GM19043 (cell line): ENCODE measurements at regions not wholly inside any gene's neighbourhood (a gene's known extent, or its start where the extent isn't known, plus 50 kb on each side); places are given as distances from the start of the nearest gene placed in this dataset.

Source experiments
- ATAC-seq: cut with Tn5 transposase; IDR thresholded peaks from one replicate; pipeline ENCODE4 v1.9.1; 2021; ENCODE audit warnings: low read depth; ENCODE audit not compliant: unreplicated experiment

DNA sequence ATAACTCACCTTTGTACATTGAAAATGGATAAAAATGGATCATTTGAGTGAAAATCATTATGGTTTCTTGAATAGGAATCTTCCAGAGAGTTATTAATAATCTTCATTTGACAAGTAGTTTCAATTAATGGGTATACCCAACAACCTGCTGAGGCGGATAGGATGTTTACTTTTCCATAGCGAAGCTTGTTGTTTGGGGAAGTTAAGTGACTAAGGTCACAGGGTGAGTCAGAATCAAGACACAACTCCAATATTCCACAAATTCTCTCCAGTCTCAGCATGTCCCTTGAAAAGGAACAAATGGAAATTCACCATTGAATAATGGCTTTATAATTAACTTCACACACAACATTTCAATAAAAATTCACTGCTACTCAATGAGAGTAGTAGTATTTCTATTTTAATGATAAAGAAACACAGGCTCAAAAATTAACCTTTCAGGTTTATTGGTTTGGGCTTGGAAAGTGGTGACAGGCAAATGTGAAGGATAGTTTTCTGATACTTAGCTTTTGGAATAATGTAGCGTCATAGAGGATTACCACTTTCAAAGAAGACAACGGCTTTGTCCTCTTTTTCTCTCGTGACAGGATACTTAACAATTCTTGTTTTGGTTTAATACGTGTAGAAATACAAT is 211.3 kb downstream of the GPD2 start:
- no peak for ATAC-seq

DNA sequence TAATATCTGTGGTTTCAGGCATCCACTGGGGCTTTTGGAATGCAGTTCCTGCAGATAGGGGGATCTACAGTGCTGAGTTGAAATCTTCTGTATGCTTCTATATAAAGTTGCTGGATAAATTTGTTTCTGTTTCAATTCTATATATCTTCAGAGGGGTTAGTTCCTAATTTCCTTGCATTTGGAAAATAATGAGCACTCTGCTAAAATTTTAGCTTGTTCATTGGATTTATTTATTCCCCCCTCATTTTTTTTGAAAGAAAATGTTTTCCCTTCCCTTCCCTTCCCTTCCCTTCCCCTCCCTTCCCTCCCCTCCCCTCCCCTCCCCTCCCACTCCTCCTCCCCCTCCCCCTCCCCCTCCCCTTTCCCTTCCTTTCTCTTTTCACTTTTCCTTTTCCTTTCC is 212.3 kb downstream of the GPD2 start:
- ATAC-seq = no peak

DNA sequence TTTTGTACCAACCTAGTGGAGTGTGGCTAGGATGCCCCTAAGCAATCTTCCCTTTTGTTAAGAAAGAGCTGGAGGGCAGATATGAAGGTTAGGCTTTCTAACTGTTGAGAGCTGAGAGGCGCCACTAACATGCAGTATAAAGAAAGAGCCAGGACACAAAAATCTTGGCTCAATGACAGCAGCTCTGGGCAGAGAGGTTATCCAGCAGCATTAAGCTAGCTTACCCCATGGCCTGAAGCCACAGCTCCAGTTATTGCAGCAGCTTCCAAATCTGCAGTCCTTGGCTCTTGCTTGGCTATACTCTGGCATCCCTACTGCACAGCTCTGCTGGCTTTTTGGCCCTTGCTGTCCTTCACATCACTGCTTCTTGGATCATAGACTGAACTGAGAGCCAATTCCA is 213.4 kb downstream of the GPD2 start:
- no peak for ATAC-seq

DNA sequence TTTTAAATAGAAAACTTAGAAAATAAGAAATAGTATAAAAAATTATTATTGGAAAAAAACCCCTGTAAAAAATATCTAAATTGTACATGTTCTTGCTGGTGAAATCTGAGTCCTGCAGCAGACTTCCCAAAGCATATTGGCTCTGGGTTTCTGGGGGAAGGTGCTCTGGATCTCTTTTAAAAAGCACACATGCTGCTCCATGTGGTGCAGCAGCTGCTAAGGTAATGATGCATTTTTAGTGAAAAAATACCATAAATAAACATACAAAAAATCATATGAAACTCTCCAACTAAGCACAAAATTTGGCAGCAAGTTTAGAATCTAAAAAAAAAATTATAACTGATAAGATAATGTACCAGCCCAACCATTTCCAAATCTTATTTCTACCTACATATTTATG is 216.5 kb downstream of the GPD2 start:
- no peak for ATAC-seq

DNA sequence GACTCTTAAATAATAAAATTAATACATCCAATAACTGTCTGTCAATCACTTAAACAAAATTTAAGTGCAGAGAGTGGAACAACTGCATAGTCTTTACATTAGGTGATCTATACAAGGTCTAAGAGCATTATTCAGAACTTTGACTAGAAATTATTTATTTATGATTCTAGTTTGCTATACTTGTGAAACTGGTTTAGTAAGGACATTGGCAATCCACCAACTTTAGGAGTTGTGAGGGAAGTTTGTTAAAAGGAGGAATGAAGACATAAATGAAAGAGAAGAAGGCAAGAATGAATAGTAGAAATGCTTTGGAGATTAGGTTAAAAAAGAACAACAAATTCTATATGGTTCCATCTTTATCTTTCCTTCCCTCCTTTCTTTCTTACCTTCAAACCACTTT is 217.5 kb downstream of the GPD2 start:
- no peak for ATAC-seq

DNA sequence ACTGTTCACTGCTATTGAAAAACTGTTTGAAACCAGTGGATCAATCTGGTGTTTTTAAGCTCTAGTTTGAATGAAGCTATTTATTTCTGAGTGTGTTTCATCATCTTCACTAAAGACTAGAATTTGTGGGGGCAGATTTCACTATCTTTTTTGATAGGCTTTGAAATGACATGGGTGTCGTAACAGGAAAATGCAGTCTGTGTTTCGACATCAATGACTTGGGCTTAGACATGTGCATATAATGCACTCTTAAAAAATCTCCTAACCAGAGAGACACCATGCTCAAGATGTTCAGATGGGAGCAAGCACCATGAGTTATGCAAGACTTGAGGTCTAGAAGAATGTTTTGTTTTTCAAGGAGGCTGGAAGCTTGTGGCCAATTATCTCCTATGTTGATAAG is 221.6 kb downstream of the GPD2 start:
- no peak for ATAC-seq

DNA sequence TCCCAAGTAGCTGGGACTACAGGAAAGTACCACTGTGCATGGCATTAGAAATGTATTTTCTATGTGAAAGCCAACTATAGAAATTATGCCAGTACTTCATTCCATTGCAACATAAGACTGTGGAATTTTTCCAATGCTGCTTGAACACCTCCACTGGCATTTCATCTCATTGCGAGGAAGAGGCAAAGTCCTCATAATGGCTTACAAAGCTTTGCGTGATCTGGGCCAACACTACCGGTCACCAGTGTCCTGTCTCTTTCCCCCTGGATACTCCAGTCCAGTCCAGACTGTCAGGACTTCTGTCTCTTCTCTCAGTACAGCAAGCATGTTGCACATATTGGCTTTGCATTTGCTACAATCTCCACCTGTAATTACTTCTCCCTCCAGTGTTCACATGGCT is 223.5 kb downstream of the GPD2 start:
- ATAC-seq = no peak

DNA sequence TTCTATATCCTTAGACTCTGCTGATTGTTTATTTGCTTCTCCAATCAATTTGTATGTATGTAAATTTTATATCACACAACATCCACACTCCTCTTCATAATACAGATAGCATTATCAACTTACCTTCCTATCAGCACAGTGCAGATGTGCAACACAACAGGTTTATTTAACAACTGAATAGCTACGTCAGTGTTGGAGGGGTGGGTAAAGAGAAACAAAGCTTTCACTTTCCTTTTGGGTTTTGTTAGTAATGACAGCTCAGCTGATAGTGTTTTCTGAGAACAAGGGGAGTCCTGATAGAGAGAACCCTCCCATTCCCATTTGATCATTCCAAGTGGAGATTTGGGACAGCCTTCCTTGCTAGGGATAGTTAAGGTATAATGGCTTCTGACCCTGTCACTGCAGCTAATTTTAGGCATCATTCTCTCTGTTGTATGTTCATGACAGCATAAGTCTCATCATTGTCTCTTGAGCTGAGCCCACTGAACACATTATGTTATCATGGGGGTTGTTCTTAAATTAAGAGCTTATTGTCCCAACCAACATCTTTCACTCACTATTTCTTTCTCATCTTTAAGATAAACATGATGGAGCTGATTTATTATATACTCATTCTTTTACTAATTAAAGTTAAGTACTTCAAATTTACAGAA is 227.7 kb downstream of the GPD2 start:
- ATAC-seq = peak; percentile 82

DNA sequence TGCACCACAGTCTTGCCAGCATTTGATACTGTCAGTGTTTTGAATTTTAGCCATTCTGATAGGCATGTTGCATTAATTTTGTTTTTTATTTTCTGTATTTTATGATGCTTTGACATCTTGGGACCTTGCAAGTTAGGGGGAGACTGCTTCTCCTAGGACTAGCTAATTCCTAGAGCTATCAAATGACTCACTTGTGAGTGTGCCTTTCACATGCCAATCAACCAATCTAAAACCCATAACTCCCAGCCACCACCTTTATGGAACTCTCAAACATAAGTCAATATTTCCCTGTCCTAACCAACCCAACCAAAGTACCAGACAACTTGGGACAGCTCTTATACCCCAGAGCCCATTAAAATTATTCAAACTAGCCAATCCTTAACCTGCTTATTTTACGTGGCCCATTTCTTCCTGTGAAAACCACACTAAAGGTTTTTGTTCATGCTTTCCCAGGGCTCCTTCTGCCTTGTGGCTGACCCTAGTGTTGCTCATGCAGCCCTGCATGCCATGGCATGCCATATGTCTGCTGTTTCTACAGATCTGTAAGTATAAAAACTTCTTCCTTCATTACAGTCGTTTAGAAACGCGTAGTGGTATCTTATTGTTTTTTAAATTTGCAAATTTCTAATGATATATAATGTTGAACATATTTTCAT is 230.1 kb downstream of the GPD2 start:
- no peak for ATAC-seq

DNA sequence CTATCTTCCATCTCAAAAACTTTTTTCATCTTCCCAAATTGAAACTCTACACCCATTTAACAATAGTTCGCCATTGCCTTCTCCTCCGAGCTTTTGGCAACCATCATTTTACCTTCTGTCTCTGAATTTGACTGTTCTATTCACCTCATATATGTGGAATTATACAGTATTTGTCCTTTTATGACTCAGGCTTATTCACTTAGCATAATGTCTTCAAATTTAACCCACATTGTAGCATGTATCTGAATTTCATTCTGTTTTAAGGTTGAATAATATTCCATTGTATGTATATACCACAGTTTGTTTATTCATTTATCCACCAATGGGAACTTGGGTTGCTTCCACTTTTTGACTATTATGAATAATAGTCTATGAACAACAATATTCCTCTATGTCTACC is 233.9 kb downstream of the GPD2 start:
- ATAC-seq = no peak

DNA sequence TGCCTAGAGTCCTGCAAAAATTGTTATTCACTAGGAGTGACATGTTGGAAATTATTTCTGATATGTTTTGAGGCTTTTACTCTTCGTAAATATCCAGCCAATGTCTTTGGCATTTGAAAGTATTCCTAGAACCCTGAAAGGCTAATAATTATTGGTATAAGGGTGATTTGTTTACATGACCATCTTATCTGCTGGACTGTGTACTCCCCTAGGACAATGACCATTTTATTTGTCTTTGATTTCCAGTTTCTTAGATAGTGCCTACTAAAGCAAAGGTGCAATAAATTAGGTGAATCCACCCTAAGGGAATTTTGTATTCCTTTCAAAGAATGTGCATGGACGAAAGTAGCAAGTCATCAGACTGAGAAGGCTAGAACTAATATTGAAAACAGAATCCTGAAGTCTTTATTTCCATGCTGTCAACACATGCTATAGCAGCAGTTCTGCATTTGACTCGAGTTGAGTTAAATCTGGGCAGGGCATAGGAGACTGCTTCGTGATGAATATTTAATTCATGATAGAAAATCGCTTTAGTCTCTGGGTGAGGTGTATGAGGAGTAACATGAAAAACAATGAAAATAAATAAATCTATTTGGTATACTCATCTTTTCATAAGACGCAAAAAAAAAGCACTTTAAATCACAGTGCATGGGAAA is 235.7 kb downstream of the GPD2 start:
- ATAC-seq = no peak

DNA sequence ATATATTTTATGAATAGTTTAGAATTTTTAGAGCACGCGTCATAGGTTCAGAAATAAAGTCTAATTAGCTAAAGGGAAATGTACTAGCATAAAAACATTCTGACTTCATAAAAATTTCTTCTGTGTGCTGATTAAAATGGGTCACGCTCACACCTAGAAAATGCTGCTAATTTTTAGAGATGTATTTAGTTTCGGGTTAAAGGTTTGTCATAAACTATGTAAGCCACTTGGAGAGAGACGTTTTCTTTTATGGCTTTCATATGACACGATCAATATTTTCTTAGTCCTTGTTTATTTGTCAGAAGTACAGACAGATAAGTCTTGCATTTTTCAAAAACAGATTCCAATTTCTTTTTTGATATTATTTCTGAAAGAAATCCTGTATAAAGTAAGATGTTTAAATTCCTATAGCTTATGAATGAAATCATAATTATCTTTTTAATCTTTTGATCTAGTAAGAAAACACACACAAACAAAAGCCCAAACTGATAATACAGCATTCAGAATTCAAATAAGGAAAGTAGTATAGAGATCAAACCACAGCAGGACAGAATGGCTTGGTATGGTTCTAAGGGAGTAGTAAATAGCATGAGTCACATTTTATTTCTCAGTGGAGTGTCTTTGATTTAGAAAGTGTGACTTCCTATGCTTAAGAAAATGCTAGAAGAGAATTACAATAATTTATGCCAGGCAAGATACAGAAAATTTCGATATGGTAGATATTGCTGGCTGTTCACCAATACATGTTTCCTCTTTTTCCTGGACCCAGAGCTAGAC is 236.6 kb downstream of the GPD2 start:
- no peak for ATAC-seq

DNA sequence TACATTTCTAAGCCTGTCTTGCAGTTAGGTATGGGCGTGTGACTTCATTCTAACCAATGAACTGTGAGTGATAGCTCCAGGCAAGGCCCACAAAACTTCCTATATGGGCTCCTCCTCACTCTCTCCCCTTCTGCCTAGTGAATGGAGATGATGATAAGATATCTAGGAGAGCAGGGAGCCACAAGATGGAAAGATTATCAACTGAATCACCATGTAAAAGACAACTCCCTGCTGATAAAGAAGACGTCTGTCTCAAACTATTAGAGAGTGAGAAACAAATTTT is 237.1 kb downstream of the GPD2 start:
- no peak for ATAC-seq

DNA sequence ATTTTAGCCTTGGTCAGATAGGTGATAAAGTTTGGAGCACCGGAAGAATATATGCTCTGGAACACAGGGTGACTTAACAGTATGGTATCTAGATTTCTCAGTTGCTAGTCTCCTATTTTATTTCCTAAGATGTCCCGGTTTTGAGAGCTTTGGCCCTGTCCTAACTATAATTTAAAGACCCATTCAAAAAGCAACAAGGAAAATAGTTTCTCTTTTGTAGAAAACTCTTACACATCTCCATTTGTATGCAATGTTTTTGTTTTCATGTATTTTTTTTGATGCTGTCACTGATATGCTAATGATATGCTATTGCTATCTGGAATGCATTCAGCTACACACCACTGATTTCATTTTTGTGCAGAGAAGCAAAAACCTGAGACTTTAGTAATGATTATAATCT is 237.8 kb downstream of the GPD2 start:
- ATAC-seq = no peak

DNA sequence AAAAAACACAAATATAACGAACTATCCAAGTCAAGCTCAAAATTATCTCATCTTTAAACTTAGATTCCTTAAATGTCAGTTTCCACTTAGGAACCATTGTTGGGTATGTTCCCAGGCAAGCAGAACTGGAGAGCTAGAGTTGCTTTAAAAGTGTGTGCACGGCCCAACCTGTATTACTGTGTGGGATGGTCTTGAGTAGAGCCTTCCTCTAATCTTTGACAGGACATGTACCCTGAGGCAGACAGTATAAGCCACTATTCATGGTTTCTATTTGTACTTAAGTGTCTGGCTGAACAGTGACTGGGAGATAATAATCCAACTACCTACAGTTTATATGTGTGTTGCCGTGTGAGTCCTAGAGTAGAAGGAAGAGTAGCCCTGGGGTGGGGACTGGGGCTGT is 239.7 kb downstream of the GPD2 start:
- no peak for ATAC-seq

DNA sequence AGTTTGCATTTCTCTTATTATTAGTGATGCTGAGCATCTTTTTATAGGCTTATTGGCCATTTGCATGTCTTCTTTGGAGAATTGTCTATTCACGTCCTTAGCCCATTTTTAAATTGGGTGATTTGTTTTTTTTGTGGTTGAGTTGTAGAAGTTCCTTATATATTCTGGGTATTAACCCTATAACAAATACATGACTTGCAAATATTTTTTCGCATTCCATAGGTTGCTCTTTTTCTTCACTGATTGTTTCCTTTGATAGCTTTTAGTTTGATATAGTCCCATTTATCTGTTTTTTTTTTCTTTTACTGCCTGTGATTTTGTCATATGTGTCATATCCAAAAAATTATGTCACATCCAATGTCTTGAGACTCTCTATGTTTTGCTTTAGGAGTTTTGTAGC is 243.6 kb downstream of the GPD2 start:
- no peak for ATAC-seq

DNA sequence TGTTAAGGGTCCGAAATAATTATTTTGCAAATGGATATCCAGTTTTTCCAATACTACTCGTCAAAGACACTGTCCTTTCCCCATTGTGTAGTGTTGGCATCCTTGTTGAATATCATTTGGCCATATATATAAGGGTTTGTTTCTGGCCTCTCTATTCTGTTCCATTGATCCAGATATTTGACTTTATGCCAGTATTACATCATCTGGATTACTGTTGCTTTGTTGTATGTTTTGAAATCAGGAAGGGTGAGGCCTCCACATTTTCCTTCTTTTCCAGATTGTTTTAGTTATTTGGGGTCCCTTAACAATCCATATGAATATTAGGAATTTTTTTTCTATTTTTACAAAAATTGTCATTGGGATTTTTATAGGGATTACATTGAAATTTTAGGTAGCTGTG is 244.1 kb downstream of the GPD2 start:
- ATAC-seq = no peak

DNA sequence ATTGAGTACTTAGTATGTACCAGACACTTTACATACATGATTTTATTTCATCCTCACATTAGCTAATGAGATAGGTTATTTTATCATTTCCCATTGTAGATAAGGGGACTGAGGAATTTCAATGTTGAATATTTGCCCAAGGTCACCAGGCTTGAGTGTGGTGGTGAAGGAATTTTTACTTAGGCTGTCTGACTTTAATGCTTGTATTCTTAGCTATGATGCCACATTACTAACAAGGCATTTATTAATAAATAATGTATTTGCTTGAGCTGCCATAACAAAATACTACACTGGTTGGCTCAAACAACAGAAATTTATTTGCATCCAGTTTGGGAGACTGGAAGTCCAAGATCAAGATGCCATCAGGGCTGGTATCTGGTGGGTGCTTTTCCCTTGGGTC is 250.9 kb downstream of the GPD2 start:
- ATAC-seq = no peak

DNA sequence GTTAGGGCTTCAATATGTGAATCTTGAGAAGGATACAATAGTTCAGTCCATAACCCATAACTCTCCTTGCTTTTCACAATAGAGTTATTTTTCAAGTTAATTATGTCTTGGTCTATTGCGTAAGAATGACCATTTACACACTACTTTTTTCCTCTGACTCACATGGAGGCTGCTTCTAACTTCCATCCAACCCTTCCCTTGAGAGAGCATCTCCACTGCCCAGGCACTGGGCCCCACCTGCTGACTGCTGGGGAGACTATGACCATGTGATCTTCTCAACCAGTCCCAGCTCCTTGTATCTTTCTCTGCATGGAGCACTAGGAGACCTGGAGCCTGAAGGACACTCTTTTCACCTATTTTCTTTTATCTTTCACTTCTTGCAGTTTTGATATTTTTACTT is 251.5 kb downstream of the GPD2 start:
- ATAC-seq = no peak

DNA sequence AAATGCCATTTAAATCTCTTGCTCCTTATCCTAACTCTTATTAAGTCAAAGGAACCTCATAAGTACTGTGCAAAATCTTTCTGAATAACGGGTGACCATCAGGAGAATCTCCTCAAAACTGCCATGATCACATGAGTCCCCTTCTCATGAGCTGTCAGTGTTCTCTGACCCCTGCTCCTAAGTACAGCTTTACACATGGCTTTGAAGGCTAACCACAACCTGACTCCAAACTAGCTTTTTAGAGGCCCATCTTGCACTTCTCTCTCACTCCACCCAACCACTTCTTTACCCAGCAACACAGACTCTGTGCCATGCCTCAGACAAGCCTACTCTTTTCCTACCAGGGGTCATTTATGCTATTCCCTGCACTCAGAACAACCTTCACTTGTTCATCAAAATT is 253.8 kb downstream of the GPD2 start:
- ATAC-seq = no peak

DNA sequence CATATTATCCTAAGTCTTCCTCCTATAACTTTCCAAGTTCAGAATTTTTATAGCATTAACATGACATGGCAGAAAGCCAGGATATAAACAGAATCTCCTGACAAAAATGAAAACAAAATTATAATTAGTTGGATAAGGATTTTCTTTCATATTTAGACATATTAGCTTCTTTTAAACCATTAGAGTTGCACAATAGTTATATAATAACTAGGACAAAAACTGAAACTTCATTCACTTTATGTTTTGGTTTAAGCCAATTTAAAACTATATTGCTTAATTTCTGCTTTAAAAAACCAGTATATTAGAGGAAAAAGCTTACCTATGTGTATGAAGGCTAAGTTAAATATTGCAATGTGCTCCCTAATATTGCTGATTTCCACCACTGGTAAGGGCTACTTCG is 254.8 kb downstream of the GPD2 start:
- no peak for ATAC-seq
